NB4 (cell line): ENCODE measurements at regions not wholly inside any gene's neighbourhood (a gene's known extent, or its start where the extent isn't known, plus 50 kb on each side); places are given as distances from the start of the nearest gene placed in this dataset.

ENCODE experiments used
- POLR2A ChIP-seq: IDR thresholded peaks from 2 replicates; pipeline ENCODE4 v1.6.1; 2011; ENCODE audit warnings: mild to moderate bottlenecking; ENCODE audit not compliant: insufficient read length; ENCODE audit errors: extremely low read depth
- TF ChIP-seq, protein P1 (sequence below): IDR thresholded peaks from one replicate; pipeline ENCODE4 v1.5.1; 2012; ENCODE audit warnings: low read depth, low read length
- TF ChIP-seq, protein P2 (sequence below): IDR thresholded peaks from 2 replicates; pipeline ENCODE4 v1.6.1; 2011; ENCODE audit warnings: low read depth, low read length

DNA sequence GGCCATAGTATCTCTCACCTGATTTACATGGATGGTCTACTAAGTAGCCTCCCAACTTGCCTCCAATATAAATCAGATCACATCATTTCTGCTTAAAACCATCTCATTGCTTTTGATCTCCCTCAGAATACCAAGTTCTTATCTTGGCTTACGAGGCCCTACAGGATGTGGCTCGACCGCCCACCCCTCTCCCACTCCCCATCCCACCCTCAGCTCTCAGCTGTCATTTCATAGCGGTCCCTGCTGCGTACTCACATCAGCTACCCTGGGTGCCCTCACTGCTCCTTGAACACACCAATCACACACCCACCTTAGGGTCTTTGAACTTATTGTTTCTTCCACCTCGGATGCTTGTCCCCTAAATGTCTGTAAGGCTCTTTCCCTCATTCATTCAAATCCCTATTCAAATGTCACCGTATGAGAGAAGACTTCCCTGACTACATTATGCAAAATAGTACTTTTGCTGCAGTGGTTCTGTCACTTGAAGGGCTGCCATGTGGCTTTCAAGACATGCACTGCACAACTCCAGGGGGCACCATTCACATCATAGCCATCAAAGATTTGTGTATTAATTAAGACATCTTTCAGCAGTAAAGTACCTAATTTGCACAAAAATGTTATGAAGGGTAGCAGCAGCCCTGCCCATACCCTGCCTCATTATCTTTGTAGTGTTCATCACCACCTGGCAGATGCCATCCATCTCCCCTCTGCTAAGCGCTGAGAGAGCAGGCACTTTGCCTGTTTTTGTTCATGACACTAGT lies 171.1 kb downstream of the ENC1 start:
- TF ChIP-seq POLR2A: no peak
- TF ChIP-seq, protein P1, sequence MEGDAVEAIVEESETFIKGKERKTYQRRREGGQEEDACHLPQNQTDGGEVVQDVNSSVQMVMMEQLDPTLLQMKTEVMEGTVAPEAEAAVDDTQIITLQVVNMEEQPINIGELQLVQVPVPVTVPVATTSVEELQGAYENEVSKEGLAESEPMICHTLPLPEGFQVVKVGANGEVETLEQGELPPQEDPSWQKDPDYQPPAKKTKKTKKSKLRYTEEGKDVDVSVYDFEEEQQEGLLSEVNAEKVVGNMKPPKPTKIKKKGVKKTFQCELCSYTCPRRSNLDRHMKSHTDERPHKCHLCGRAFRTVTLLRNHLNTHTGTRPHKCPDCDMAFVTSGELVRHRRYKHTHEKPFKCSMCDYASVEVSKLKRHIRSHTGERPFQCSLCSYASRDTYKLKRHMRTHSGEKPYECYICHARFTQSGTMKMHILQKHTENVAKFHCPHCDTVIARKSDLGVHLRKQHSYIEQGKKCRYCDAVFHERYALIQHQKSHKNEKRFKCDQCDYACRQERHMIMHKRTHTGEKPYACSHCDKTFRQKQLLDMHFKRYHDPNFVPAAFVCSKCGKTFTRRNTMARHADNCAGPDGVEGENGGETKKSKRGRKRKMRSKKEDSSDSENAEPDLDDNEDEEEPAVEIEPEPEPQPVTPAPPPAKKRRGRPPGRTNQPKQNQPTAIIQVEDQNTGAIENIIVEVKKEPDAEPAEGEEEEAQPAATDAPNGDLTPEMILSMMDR: no peak
- TF ChIP-seq, protein P2, sequence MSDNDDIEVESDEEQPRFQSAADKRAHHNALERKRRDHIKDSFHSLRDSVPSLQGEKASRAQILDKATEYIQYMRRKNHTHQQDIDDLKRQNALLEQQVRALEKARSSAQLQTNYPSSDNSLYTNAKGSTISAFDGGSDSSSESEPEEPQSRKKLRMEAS: no peak
